OCI-M2 (cell line): ENCODE measurements at regions not wholly inside any gene's neighbourhood (a gene's known extent, or its start where the extent isn't known, plus 50 kb on each side); places are given as distances from the start of the nearest gene placed in this dataset.
"Not testable (repeated sequence)": the region's sequence is repeated elsewhere in the genome, so short reads cannot be mapped to it uniquely, and the experiment has no call there.

Experiments
- DNase-seq: peaks from one replicate; lab custom pipeline; 2025; ENCODE audit not compliant: unreplicated experiment; lab: John Stamatoyannopoulos, UW

DNA sequence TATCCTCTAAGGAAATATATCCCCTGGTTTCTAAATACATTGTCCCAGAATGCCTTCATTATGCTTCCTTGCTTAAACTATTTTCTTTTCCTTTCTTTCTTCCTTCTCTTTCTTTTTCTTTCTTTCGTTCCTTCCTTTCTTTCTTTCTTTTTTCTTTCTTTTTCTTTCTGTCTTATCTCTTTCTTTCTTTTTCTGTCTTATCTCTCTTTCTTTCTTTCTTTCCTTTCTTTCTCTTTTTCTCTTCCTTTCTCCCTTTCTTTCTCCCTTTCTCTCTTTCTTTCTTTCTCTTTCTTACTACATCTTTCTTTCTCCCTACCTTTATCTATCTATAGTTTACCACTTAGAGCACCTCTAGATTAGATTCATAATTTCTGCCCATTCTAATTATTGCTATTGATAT lies 552.1 kb downstream of the PYDC2 start:
- DNase-seq, result no peak

DNA sequence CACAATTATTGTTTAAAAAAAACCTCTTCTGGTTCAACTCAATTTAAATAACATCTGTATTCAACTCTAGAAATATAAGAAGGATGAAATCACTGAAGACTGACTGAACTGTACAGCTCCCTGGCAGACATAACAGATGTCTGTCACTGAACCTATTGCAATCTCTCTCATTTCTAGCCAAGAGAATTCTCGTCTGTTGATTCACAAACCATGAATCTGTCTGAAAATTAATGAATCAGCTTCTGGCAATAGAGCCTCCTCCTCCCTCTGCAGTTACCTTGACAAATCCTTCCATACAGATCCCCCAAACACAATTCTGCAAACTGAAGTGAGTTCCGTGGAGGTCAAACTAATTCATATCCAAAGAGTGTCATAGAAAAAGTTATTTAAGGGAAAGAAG lies 561.4 kb downstream of the PYDC2 start:
- DNase-seq, result no peak

DNA sequence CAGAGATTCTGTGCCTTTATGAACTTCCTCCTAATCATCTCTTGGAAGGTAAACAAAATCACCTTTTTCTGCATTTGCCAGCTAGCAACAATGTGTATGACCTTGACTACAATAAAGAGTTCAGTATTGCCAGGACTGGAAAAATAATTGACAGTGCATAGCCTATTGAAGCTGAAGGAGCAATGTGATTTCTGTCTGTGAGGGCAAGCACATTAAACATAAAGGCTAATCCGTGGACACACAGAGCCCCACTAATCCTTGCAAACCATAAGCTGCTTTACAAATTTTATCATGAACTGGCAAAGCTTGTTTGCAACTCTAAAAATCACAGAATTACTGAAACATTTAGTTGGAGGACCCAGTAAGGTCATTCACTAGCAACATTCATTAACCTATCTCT lies 563.8 kb downstream of the PYDC2 start:
- no peak for DNase-seq

DNA sequence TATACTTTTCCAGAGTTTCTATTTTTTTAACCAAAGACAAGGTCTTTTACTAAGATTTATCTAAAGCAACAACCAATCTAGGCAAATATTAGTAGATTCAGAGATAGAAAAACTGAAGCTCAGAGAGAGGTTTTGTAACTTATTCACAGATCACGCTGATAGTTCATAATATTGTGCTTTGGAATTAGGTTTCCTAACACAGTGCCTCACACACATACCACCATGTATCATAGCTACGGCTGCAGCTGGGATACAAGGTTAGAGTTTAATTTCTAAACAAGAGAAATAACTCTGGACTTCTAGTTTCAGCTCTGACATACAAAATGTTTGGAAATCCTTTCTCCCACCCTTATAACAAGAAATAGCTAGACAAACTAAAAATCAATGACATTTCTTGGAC lies 565.7 kb downstream of the PYDC2 start:
- no peak for DNase-seq

DNA sequence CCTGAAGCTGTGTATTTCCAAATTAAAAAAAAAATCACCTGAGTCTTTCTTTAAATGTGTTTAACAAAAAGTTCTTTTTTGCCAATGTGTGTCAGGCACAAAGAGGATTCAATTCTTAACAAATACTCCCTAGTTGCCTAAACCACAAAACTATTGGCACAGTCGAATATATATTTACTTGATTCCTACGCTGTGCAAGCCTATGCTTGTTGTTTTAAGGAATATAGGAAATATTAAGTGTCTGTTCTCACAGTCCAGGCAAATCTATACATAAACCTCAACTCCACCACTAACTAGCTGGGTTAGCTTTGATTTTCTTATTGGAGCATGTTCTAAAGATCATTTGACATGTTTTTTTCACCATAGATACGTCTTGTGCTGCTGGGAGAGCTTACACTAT lies 571.0 kb downstream of the PYDC2 start:
- no peak for DNase-seq

DNA sequence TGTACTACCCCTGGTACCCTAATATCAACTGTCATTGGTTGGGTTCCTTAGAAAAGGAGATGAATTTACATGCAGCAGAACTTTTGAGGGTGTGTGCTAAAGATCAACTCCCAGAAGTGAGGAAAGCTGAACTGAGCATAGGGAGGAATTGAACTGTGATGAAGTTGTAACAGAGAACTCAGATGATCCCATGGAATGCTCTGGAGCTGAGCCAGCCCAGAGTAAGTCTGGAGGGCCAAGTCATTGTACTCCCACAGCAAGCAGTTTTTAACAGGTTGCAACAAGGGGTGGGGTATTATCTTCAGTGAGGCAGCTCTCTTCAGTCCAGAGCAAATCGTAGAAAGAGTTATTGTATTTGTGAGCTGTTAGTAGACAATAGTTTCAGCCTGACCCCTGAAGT lies 572.3 kb downstream of the PYDC2 start:
- no peak for DNase-seq

DNA sequence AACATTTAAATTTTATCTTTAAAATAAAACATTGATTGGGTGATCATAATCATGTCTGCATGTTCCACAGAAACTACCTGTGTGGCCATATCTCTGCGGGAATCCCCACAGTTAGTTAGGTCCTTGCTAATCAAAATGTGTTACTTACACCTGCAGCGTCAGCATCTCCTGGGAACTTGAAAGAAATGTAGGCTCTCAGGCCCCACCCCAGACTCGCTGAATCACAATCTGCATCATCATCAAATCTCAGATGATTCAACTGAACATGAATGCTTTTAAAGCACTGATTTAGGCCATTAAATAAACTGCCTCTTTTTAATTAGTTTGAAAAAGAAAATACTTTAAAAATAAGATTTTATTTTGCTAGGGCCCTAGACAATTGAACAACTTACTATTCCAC lies 577.8 kb downstream of the PYDC2 start:
- DNase-seq, result no peak

DNA sequence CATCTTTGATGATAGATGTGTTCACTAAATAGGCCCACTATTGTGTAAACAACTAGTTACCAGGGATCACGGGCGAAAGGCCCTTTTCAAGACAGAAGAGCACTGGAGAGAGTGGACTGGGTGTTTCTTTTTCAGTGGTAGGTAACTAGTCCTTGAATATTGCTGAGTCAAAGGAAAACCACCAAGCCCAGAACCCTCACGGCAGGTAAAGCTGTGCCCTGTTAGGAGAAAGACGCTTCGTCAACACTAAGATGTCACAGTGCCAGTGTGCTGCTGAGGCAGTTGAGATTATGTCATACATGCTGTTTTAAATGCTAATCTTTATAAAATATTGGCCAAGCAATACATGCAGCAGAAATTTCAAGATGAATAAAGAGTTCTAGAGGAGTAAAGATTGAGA lies 578.6 kb downstream of the PYDC2 start:
- no peak for DNase-seq

DNA sequence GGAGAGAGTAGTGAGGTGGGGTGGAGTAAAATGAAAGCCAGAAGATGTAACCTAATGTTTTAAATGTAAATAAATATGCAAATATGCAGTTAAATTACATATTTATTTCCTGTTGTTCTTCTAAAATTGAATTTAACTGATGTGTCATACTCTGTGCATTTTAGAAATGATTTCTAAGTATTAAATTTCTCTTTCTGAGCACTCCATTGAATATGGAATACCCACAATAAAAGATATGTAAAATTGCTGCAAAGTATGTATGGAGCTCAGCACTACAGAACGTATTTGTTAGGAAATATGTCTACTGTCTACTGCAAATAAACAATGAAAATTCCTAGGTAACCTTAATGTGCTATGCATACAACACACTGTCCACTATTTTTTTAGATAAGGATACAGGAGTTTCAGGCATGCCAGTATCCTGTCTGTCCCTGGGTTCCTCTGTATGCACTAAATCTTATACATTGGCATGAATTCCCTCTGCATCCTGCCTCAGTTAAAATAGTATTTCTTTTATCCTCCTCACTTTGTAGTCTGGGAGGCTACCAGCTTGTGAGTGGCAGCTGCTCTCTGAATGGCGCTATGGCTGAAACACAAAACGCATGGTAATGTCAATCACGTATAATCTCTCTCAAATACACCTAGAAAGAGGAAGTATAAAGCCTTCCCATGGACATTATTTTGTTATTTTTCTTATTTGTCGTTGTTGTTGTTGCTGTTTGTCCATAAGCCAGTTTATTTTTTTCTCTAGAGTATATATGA lies 579.5 kb downstream of the PYDC2 start:
- DNase-seq, result no peak

DNA sequence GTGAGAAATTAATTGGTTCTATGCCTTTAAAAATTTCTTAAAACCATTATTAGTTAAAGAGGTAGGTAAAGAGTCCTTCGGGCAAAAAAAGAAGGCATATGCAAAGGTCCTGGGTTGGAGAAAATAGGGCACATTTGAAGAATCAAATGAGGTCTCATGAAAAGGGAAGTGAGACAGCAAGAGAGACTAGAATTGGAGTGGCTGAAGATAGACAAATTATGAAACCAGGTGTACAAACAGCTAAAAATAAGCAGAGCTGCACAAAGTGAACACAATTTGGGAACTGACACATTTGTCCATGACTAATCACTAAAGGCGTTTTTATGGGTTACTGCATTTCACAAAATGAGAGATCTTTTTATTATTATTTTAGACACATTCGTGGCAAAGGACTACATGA lies 581.2 kb downstream of the PYDC2 start:
- no peak for DNase-seq

DNA sequence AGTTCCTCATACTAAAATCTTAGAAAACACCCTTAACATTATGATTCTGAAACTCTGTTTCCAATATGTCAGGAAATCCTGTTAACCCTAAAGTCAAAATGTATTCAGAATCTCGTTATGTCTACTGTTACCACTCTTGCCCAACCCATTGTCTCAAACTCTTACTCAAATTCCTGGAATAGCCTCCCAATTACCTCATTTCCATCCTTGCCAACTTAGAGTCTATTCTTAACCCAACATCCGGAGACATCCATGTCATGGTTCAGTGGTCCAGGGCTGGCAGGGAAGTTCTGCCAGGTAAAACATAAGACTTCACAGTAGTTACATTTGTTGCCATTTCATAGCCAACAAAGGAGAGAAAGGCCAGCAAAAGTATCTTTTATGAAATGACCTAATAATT lies 593.9 kb downstream of the PYDC2 start:
- no peak for DNase-seq

DNA sequence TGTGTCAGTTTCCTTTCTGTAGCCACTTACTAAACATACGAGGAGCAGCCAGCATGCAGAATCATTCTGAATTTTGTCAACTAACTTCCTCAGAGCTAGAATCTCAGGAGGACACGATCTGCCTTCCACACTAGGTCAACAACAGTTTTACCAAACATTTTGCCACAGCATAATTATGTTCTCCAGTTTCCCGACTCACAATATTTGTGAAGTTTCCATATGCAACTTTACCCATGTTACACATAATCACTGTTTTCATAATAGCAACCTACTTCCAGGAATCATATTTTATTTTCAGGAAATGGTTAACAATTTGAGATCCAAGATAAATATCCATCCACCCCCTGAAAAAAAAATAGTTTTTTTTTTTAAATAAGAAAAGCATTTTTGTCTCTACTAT lies 595.0 kb downstream of the PYDC2 start:
- DNase-seq, result no peak

DNA sequence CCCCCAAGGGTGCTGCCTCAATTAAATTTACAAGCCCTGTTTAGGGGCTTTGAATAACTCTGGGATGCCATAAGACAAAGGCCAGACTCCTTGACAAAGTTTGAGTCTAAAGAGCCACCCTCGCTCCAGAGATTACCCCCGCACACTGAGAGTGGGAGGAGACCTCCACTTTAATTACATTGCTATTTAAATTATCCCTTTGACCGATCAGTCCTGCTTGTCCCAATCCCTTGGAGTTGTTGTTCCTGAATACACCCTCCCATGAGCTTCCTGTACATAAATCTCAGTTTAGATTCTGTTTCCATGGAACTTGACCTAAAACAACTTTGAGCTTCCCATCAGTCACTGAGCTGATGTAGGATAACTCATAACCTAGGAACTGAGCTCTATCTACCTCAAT lies 596.3 kb downstream of the PYDC2 start:
- no peak for DNase-seq

DNA sequence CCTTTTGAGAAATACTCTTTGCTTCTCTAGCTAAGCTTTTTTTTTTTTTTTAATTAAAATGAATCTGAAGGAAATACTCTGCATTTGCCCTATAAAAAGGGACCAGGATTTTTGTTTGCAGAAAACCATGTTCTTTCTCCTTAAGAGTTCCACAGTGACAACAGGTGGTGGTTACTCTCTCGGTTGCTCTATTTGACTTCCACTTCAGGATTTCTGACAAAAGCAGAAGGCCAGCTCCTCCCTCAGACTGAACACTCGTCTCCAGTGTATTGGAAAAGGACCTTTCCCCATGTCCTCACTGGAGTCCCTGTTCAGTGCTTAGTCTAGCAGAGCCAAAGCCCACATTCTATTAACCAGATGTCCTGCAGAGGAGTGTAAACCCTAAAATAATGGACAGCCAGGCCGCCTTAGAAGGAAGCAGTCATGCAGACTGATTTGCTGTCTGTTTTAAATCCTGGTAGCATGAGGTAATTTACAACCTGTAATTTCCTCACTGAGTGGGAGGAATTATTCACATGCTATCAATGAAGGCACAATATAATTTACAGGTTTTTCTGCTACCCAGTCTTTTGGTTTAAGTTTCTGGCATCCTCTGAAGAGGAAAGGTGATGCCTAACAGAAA lies 599.3 kb downstream of the PYDC2 start:
- DNase-seq, result no peak

DNA sequence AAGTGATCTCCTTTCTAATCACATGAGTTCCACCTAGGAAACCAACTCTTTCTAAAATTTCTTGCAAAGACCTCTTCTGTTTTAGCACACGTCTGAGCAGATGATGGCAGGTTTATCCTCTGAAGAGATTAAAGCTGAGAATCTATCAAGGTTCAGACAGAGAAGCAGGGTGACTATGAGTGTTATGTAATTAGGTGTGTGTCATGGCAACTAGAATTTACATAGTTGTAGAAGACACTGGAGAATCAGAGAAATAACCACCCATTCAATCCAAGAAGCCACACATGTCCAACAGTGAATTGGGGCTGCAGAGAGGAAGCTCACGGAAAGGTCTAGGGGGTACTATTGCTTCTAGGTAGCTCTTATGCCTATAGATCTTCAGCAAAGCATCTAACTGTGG lies 600.5 kb downstream of the PYDC2 start:
- no peak for DNase-seq

DNA sequence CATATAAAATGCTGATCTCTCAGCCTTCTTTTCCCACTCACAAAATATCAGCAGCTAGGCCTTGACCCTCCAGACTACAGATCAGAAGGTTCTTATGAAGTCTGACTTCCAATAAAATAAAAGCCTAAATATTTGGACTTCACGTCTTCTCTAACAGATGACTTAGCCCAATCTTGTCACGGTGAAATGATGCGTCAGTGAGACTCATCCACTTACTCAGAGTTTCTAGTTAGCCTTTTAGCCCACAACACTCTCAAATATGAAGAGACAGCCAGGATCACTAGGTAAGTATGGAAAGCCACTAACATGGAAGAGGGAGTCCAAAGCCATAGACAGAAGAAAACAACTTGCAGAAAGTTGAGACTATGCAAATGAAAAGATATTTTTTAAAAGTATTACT lies 601.2 kb downstream of the PYDC2 start:
- DNase-seq, result no peak

DNA sequence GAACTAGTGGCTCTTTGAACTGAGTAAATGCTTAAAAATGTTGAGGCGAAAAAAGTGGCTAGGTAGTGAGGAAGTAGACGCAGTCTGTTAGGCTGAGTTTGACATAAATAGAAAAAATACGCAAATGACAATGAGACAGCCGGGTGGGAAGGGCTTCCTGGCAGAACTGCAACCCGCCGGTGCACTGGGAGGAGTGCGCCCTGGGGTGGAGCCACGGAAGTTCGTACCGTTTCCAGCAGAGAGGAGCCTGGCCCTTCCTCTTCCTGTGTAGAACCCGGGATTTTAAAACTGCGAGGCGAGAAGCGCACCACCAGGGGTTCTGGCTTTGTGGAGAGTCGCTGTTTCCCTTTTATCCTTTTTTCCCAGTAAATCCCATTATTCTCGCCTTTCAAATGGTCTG lies 602.6 kb downstream of the PYDC2 start:
- DNase-seq, result no peak

DNA sequence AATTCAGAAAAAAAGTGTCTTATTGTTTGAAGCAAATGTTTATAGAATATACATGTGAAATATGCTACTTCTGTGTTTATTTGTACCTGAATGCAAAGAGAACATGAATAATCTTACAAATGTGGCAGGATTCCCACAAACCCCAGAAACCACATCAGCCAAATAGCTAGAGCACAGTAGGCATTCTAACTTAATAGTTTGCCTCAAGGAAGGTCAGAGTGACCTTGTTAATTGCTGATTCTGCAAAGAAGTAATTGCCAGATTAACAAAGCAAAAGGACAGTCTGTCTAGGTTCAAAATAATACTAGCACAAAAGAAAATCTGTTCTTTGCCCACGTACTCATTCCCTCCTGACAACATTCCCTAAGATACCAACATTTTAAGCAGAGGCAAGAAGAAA lies 604.0 kb downstream of the PYDC2 start:
- DNase-seq, result no peak

DNA sequence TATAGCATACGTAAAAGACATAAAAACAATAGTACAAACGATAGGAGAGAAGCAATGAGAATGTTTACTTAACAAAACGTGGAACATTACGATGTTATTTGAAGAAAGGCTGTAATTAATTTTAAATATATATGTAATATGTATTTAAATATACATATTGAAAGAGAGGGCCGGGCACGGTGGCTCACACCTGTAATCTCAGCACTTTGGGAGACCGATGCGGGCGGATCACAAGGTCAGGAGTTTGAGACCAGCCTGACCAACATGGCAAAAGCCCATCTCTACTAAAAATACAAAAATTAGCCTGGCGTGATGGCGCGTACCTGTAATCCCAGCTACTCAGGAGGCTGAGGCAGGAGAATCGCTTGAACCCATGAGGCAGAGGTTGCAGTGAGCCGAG lies 605.3 kb downstream of the PYDC2 start:
- DNase-seq, result not testable (repeated sequence)

DNA sequence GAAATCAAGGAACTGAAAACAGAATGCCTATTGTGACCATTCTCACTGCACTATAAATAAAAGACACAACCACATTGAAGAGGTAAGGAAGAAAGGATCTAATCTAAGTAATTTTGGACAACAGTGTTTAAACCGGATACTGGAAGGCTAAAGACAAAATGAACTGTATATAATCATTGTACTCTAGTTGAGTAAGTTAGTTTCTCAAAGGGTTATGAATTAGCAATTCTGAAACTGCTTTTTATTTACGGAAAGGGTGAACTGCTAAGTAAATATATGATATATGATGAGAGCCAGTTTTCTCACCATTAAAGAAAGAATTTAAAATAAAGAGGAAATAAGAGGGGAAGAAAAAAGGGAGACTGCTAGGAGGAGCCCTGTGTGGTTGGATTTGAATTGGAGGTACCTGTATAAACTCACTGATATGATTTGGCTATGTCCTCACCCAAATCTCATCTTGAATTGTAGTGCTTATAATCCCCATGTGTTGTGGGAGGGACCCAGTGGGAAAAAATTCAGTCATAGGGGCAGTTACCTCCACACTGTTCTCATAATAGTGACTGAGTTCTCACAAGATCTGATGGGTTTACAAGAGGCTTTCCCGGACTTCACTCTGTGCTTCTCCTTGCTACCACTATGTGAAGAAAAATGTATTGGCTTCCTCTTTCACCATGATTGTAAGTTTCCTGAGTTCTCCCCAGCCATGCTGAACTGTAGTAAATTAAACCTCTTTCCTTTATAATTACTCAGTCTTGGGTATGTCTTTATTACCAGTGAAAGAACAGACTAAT lies 607.7 kb downstream of the PYDC2 start:
- DNase-seq, result no peak

DNA sequence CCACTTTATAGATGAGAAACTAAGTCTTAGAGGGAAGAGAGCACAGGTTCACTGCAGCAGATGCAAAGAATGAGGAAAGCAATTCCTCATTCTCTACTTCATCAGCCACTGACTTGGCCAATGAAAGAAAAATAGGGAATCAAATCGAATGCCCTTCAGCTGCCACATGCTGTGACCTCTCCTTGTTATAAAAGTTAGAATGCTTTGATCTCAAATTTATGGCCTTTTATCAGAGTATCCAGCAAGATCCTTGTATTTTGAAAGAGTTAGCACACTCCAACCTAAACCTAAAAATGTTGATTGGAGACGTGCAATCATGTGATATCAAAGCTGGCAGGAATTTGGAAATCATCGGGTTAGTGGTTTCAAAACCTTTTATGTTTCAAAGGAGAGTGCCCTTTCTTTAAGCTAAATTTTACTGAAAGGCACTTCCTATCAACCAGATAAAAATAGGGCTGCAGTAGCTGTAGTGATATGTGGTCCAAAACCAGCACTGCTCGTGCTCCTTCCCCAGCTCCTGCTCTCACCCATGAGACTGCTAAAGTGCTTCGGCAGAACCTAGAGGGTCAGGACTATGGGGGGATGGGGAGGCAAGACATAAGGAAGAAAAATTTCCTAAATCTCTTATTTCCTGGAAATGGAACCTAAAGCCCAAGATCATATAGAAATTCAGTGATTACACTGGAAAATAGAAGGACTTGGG lies 617.0 kb downstream of the PYDC2 start:
- no peak for DNase-seq

DNA sequence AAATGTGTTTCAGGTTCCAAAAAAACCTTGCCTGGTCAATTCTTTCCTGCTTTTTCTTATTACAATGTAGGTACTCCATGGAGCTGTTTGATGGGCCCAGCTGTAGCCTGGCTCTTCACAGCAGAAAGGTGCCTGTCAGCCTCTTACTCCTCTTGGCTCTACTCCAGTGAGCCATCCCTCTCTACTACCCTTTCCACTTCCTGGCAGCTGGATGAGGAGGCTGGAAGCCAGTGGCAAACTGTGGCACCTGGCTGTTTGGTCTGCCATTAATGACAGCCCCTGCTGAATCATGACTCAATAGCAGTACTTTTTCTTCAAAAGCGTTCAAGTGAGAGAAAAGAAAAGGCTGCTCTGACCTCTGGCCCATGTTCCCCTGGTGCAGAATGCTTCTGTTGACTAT lies 618.1 kb downstream of the PYDC2 start:
- DNase-seq, result no peak
